ENCODE measurements at regions not wholly inside any gene's neighbourhood (a gene's known extent, or its start where the extent isn't known, plus 50 kb on each side); places are given as distances from the start of the nearest gene placed in this dataset.

GRCh38 chr1:73766786-73767348, 431.1 kb downstream of the LRRIQ3 start:
- POLR2A ChIA-PET: no interaction called here
- intact Hi-C loops (cut with micrococcal nuclease; ENCODE audit: unreplicated experiment): no loop called here
- CTCF ChIA-PET: no interaction called here
- ATAC-seq: no peak
- Histone ChIP-seq H3K9me3 (replicated peaks; ENCODE audit: control insufficient read depth, insufficient read depth, low read length) (no peaks in the 10 kb centered on the region), H4K20me1 (ENCODE audit: control insufficient read depth, insufficient read depth) (no peaks in the 10 kb centered on the region), H3K36me3 (ENCODE audit: control insufficient read depth in 2 of 2, insufficient read depth in 2 of 2, low read length in 1 of 2) (no peaks in the 10 kb centered on the region), H3K4me1 (ENCODE audit: control insufficient read depth, insufficient read depth, low read length) (no peaks in the 10 kb centered on the region), H3K27ac (ENCODE audit: control insufficient read depth, insufficient read depth) (no peak overlapping the region), H2AFZ (ENCODE audit: control insufficient read depth, low read depth, low read length) (no peak overlapping the region), H3K4me2 (ENCODE audit: control insufficient read depth, insufficient read depth) (no peak overlapping the region), H3K9ac (ENCODE audit: control insufficient read depth, insufficient read depth, low read length) (no peak overlapping the region), H3K79me2 (ENCODE audit: control insufficient read depth, insufficient read depth, low read length) (no peaks in the 10 kb centered on the region), H3K27me3 (replicated peaks in 1 of 2; ENCODE audit: control insufficient read depth in 2 of 2, insufficient read depth in 2 of 2, low read length in 1 of 2) (no peaks in the 10 kb centered on the region), H3K4me3 (no peak overlapping the region)
- BruUV-seq (replicated peaks): no TSS peak
- FAIRE-seq: no peak
- SMC1A ChIA-PET (ENCODE audit: uncharacterized antibody, unreplicated experiment): no interaction called here
- TF ChIP-seq EED (IDR thresholded peaks at IDR 0.05; ENCODE audit: low read depth): no peak
- TF ChIP-seq ELK1 (IDR thresholded peaks at IDR 0.05; ENCODE audit: low read depth, low read length): no peak
- no peak for TF ChIP-seq TBL1XR1 (IDR thresholded peaks at IDR 0.05; ENCODE audit: low read depth, low read length)
- TF ChIP-seq BCLAF1 (IDR thresholded peaks at IDR 0.05): no peak
- no peak for TF ChIP-seq MEF2A (IDR thresholded peaks at IDR 0.05; ENCODE audit: insufficient read depth, low read depth, low read length)
- no peak for TF ChIP-seq ZNF687 (IDR thresholded peaks at IDR 0.05)
- no peak for TF ChIP-seq NKRF (conservative IDR thresholded peaks at IDR 0.05)
- in situ Hi-C loops (cut with MboI): no loop called here
- 34% methylated on average over 3 of the region's 3 CpGs for WGBS (ENCODE audit: insufficient coverage, insufficient replicate concordance, low lambda C conversion rate, missing lambda C conversion rate)
- RAD21 ChIA-PET (ENCODE audit: unreplicated experiment): no interaction called here
- no peak for DNase-seq (ENCODE audit: low read depth, low spot score)
